NCI-H748 (cell line): ENCODE measurements at regions not wholly inside any gene's neighbourhood (a gene's known extent, or its start where the extent isn't known, plus 50 kb on each side); places are given as distances from the start of the nearest gene placed in this dataset.

ENCODE experiments used
- DNase-seq: peaks from one replicate; lab custom pipeline; 2025; ENCODE audit not compliant: unreplicated experiment; lab: John Stamatoyannopoulos, UW

GRCh38 chr6:166106076-166106686 is 61.5 kb downstream of the TBXT start:
- peak; percentile 72 for DNase-seq

GRCh38 chr6:166105341-166106075 is 62.1 kb downstream of the TBXT start:
- DNase-seq: no peak

- no peak for DNase-seq
Observed at GRCh38 chr6:166104872-166105271, 62.8 kb downstream of the TBXT start.

- no peak for DNase-seq
Observed at GRCh38 chr6:166104107-166104506, 63.5 kb downstream of the TBXT start.

GRCh38 chr6:166101819-166102419 is 65.7 kb downstream of the TBXT start:
- no peak for DNase-seq

- DNase-seq: peak; percentile 45
Observed at GRCh38 chr6:166097914-166098522, 69.6 kb downstream of the TBXT start.

- DNase-seq: no peak
Observed at GRCh38 chr6:166087852-166088251, 79.8 kb downstream of the TBXT start.

- DNase-seq: no peak
Observed at GRCh38 chr6:166087246-166087645, 80.4 kb downstream of the TBXT start.

- no peak for DNase-seq
Observed at GRCh38 chr6:166085500-166085899, 82.2 kb downstream of the TBXT start.

GRCh38 chr6:166084951-166085350 is 82.7 kb downstream of the TBXT start:
- no peak for DNase-seq

GRCh38 chr6:166079841-166080240 is 87.8 kb downstream of the TBXT start:
- no peak for DNase-seq

- no peak for DNase-seq
Observed at GRCh38 chr6:166078294-166078693, 89.4 kb downstream of the TBXT start.

GRCh38 chr6:166076625-166077024 is 91.0 kb downstream of the TBXT start:
- no peak for DNase-seq

GRCh38 chr6:166075925-166076324 is 91.7 kb downstream of the TBXT start:
- DNase-seq: no peak

GRCh38 chr6:166075186-166075585 is 92.5 kb downstream of the TBXT start:
- DNase-seq: no peak

GRCh38 chr6:166073082-166073481 is 94.6 kb downstream of the TBXT start:
- DNase-seq: no peak

- DNase-seq: no peak
Observed at GRCh38 chr6:166068768-166069167, 98.9 kb downstream of the TBXT start.

- DNase-seq: no peak
Observed at GRCh38 chr6:166058064-166058739, 109.4 kb downstream of the TBXT start.

GRCh38 chr6:166057431-166057830 is 110.2 kb downstream of the TBXT start:
- DNase-seq: no peak

GRCh38 chr6:166056637-166057036 is 111.0 kb downstream of the TBXT start:
- no peak for DNase-seq

- no peak for DNase-seq
Observed at GRCh38 chr6:166055801-166056200, 111.8 kb downstream of the TBXT start.
